RCC 7860 (cell line): ENCODE measurements at regions not wholly inside any gene's neighbourhood (a gene's known extent, or its start where the extent isn't known, plus 50 kb on each side); places are given as distances from the start of the nearest gene placed in this dataset.
"Not testable (repeated sequence)": the region's sequence is repeated elsewhere in the genome, so short reads cannot be mapped to it uniquely, and the experiment has no call there.

Source experiments
- DNase-seq: peaks from one replicate; pipeline ENCODE4 v3.0.0-alpha.2; 2015; ENCODE audit warnings: low spot score
- FAIRE-seq: peaks from 2 replicates; lab custom pipeline; 2012; peaks lifted over from hg19 to GRCh38; lab: Jason Lieb, UNC

GRCh38 chr7:119748251-119748860, 524.6 kb upstream of the KCND2 start:
- FAIRE-seq (no peak), DNase-seq (no peak)

- no peak for FAIRE-seq
- DNase-seq: no peak
Observed at GRCh38 chr7:119748991-119749390, 524.0 kb upstream of the KCND2 start.

GRCh38 chr7:119756687-119757086, 516.3 kb upstream of the KCND2 start:
- FAIRE-seq: no peak
- no peak for DNase-seq

DNA sequence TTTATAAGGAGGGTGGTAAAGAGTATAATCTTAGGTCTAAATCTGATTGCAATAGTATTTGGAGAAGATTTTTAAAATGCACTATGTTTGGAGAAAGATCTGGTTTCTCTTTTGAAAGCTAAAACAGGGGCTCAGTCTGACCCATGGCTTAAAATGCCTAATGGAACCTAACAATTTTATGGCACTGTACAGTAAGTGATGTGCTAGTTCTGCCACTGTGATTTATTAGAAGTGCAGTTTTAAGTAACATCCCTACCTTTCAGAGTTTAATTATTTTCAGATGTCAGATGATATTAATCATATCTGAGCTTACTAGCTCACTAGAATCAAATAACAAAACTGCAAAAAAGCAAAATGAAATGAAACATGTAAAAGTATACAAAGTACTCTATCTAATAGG, 514.7 kb upstream of the KCND2 start:
- DNase-seq (no peak), FAIRE-seq (no peak)

DNA sequence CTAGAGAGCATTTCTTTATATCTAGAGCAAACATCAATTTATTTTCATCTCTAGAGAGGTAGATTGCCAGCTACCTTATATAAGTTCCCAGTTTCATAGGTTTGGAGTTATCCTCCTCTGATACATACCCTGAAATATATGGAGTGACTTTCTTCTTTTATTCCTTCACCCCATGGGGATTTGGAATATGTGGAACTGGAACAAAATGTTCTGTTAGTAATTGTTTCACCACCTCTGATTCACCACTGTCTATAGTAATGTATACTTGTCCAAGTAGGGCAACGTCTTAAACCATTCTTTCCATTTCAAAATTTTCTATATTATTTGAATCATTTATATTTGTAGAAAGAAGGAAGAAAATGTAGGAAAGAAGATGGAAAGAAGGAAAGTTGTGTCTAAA, 511.2 kb upstream of the KCND2 start:
- DNase-seq (no peak), FAIRE-seq (no peak)

DNA sequence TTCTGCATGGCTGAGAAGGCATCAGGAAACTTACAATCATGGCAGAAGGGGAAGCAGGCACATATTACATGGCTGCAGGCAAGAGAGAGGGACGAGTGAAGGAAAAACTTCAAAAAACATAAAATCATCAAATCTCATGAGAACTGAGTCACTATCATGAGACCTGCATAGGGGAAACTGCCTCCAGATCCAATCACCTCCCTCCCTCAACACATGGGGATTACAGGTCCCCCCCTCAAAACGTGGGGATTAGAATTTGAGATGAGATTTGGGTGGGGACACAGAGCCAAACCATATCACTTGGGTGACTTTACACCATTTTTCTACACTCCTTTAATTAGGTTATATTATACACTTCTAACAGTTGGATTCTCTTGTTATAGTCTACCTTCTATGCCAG, 490.7 kb upstream of the KCND2 start:
- no peak for FAIRE-seq
- DNase-seq: no peak

DNA sequence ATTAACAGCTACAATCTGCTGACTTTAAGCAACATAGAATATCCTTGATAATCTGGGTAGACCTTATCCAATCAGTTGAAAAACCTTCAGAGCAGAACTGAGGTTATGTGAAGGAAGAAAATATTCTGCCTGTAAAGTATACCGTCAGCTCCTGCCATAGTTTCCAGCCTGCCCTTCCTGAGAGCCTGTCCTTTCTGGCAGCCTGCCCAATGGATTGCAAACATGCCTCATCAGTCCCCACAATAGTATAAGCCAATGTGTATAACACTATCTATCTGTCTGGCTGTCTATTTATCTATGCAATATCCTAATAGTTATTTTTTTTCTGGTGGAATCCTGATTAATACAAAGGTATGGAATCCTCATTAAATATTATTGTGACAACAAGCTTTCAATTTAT, 489.2 kb upstream of the KCND2 start:
- no peak for FAIRE-seq
- no peak for DNase-seq

- no peak for FAIRE-seq
Observed at GRCh38 chr7:119802147-119802546, 470.8 kb upstream of the KCND2 start.

GRCh38 chr7:119825091-119825655, 447.8 kb upstream of the KCND2 start:
- no peak for FAIRE-seq
- no peak for DNase-seq

More at GRCh38 chr7:119802147-119802546, 470.8 kb upstream of the KCND2 start:
- no peak for DNase-seq

GRCh38 chr7:119826547-119826946, 446.4 kb upstream of the KCND2 start:
- no peak for DNase-seq
- FAIRE-seq: peak; percentile 2

GRCh38 chr7:119838444-119838843, 434.5 kb upstream of the KCND2 start:
- FAIRE-seq (no peak), DNase-seq (no peak)

GRCh38 chr7:119842337-119842736, 430.6 kb upstream of the KCND2 start:
- no peak for FAIRE-seq
- no peak for DNase-seq

- FAIRE-seq (no peak), DNase-seq (no peak)
Observed at GRCh38 chr7:119842786-119843185, 430.2 kb upstream of the KCND2 start.

- no peak for DNase-seq
- FAIRE-seq: no peak
Observed at GRCh38 chr7:119861385-119861784, 411.6 kb upstream of the KCND2 start.

- no peak for FAIRE-seq
- DNase-seq: no peak
Observed at GRCh38 chr7:119868387-119868786, 404.6 kb upstream of the KCND2 start.

GRCh38 chr7:119879835-119880234, 393.1 kb upstream of the KCND2 start:
- DNase-seq (no peak), FAIRE-seq (no peak)

DNA sequence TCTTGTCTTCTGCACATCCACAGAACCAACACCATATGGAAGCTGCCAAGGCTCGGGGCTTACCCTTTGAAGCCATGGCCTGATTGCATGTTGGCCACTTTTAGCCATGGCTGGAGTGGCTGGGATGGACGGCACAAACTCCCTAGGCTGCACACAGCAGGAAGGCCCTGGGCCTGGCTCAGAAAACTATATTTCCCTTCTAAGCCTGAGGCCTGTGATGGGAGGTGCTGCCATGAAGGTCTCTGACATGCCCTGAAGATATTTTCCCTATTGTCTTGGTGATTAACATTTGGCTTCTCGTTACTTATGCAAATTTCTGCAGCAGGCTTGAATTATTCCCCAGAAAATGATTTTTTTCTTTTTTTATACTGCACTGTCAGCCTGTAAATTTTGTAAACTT, 387.0 kb upstream of the KCND2 start:
- no peak for DNase-seq
- no peak for FAIRE-seq

DNA sequence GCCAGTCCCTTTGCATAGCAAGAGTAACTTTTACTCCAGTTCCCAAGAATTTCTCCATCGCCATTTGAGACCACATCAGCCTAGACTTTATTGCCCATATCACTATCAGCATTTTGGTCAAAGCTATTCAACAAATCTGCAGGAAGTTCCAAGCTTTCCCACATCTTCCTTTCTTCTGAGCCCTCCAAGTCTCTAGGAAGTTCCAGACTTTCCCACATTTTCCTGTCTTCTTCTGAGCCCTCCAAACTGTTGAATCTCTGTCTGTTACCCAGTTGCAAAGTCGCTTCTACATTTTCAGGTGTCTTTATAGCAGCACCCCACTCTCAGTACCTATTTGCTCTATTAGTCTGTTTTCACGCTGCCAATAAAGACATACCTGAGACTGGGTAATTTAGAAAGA, 386.4 kb upstream of the KCND2 start:
- not testable (repeated sequence) for FAIRE-seq, DNase-seq

DNA sequence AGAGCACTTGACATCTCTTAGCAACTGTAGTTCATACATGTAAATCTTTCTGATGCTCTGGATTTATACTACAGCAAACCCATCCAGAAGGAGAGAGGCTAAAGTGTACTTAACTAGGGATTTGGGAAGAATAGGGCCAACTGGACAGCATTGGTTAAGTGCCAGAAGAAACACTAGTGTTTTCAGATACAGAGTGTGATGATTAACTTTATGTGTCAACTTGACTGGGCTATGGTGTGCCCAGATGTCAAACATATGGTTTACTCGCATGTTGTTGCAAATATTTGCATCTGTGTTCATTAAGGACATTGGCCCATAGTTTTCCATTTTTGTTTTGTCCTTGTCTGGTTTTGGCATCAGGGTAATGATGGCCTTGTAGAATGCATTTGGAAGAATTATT, 384.7 kb upstream of the KCND2 start:
- FAIRE-seq (no peak), DNase-seq (no peak)

DNA sequence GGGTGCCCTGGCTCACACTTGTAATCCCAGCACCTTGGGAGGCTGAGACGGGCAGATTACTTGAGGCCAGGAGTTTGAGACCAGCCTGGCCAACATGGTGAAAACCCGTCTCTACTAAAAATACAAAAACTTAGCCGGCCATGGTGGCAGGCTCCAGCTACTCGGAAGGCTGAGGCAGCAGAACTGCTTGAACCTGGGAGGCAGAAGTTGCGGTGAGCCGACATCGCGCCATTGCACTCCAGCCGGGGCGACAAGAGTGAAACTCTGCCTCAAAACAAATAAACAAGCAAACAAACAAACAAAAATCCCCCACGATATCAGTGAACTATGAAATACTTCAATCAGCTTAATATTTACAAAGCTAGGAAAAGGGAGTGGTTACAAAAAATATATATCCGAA, 382.3 kb upstream of the KCND2 start:
- FAIRE-seq (no peak), DNase-seq (no peak)

DNA sequence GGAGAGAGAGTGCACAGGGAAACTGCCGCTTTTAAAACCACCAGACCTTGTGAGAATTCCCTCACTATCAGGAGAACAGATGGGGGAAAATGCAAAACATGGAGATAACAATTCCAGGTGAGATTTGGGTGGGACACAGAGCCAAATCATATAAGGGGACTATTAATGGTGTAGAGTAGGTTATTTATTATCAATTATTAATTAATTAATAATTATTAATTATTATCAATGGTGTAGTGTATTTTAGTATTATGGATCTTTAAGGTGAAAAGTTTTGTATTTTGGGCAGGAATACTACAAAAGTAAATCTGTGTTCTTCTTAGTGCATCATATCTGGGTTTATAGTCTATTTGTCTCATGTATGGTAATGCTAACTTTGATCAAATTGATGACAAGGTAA, 377.7 kb upstream of the KCND2 start:
- no peak for DNase-seq
- FAIRE-seq: no peak

DNA sequence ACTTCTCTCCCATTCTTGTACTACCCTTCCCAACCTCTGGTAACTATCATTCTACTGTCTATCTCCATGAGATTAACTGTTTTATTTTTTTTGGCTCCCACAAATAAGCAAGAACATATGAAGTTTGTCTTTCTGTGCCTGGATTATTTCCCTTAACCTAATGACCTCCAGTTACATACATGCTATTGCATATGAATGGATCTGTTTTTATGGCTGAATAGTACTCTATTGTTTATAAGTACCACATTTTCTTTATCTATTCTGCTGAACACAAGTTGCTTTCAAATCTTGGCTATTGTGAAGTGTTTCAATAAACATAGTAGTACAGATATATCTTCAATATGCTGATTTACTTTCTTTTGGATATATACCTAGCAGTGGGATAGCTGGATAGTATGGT, 376.6 kb upstream of the KCND2 start:
- no peak for DNase-seq
- no peak for FAIRE-seq
